HCT116 (cell line): ENCODE measurements at regions not wholly inside any gene's neighbourhood (a gene's known extent, or its start where the extent isn't known, plus 50 kb on each side); places are given as distances from the start of the nearest gene placed in this dataset.

ENCODE experiments used
- ATAC-seq: fragments of 200-7000 bp; cut with Tn5 transposase; 2 replicates; pipeline ENCODE4 v1.9.1; 2020; ENCODE audit warnings: mild to moderate bottlenecking, moderate library complexity
- BruUV-seq: library from RNA; stranded (reverse); fragments of 400-500 nt; replicated peaks from 2 replicates; lab custom pipeline; 2021; lab: Mats Ljungman, UMichigan
- CTCF ChIA-PET: fragments of 300-600 bp; sonication (Branson Sonifier 250); formaldehyde crosslinking; loops from one replicate; lab custom pipeline; 2021; ENCODE audit warnings: antibody characterized with exemption; lab: Charles Lee
- POLR2A ChIA-PET: fragments of 300-600, 350-600 bp; sonication (Branson Sonifier 250); formaldehyde crosslinking; loops from one replicate; lab custom pipeline; 2021; ENCODE audit warnings: antibody characterized with exemption; lab: Charles Lee
- RAD21 ChIA-PET, 2 experiments: fragments of 300-600 bp; sonication (Branson Sonifier 250); formaldehyde crosslinking; loops; one replicate each; lab custom pipeline; 2023; ENCODE audit warnings: low total read pairs in 2 of 2; ENCODE audit not compliant: uncharacterized antibody in 2 of 2, unreplicated experiment in 2 of 2, low non-redundant PET in 1 of 2; lab: Charles Lee
- DNase-seq: peaks from one replicate; pipeline ENCODE4 v3.0.0-alpha.2; 2010; ENCODE audit warnings: low read depth, low spot score
- H2AFZ ChIP-seq: fragments of 200-600 bp; shearing (Covaris generic), sonication (generic); 2 replicates; pipeline ENCODE4 v1.6.1; 2017; ENCODE audit warnings: low read depth, mixed run types, mixed read lengths, antibody characterized with exemption, low read length; ENCODE audit not compliant: poor library complexity, severe bottlenecking
- H3K27ac ChIP-seq: 2 replicates; pipeline ENCODE4 v1.5.1; 2012; ENCODE audit warnings: low read depth, low read length
- H3K27me3 ChIP-seq: fragments of 200-600 bp; sonication (generic); 2 replicates; pipeline ENCODE4 v1.6.1; 2016; ENCODE audit warnings: mixed run types, low read length, mixed read lengths; ENCODE audit not compliant: insufficient read depth
- H3K36me3 ChIP-seq, 2 experiments: fragments of 200-500 bp in 1 of 2; fragments of 200-600 bp in 1 of 2; sonication (Bioruptor generic) in 1 of 2; sonication (generic) in 1 of 2; 2 replicates each; pipeline versions ENCODE4 v1.5.1 to v1.6.1; 2014 to 2016; ENCODE audit warnings: low read length in 2 of 2, inconsistent platforms in 1 of 2, mixed read lengths in 1 of 2, mixed run types in 1 of 2; ENCODE audit not compliant: insufficient read depth in 2 of 2, control insufficient read depth in 1 of 2
- H3K4me1 ChIP-seq, 2 experiments: fragments of 200-600 bp in 1 of 2; sonication (generic) in 1 of 2; 2 replicates each; pipeline versions ENCODE4 v1.5.1 to v1.6.1; 2012 to 2017; ENCODE audit warnings: low read length in 2 of 2, inconsistent platforms in 1 of 2, mild to moderate bottlenecking in 1 of 2, mixed read lengths in 1 of 2, mixed run types in 1 of 2, moderate library complexity in 1 of 2; ENCODE audit not compliant: insufficient read depth in 2 of 2, control insufficient read depth in 1 of 2
- H3K4me2 ChIP-seq: fragments of 200-600 bp; sonication (generic); 2 replicates; pipeline ENCODE4 v1.6.1; 2017; ENCODE audit warnings: mixed run types, low read length, mixed read lengths
- H3K4me3 ChIP-seq, 2 experiments: fragments of 200-600 bp in 1 of 2; sonication (generic) in 1 of 2; replicated peaks in 1 of 2; 2 replicates each; pipeline ENCODE4 v1.5.1; 2011 to 2016; ENCODE audit warnings: low read length in 2 of 2, control low read depth in 1 of 2, low read depth in 1 of 2, mild to moderate bottlenecking in 1 of 2, mixed read lengths in 1 of 2, mixed run types in 1 of 2
- H3K79me2 ChIP-seq: fragments of 200-600 bp; sonication (generic); 2 replicates; pipeline ENCODE4 v1.6.1; 2017; ENCODE audit warnings: mild to moderate bottlenecking, mixed run types, low read length, moderate library complexity, mixed read lengths; ENCODE audit not compliant: insufficient read depth
- H3K9ac ChIP-seq: fragments of 200-600 bp; sonication (generic); 2 replicates; pipeline ENCODE4 v1.6.1; 2016; ENCODE audit warnings: low read length, mixed read lengths
- H3K9me2 ChIP-seq: fragments of 200-600 bp; sonication (generic), shearing (Covaris generic); 2 replicates; pipeline ENCODE4 v1.6.1; 2017; ENCODE audit warnings: mixed run types, mild to moderate bottlenecking, moderate library complexity; ENCODE audit not compliant: insufficient read depth
- H3K9me3 ChIP-seq, 2 experiments: fragments of 200-500 bp in 1 of 2; fragments of 200-600 bp in 1 of 2; sonication (Bioruptor generic) in 1 of 2; sonication (generic) in 1 of 2; 2 replicates each; pipeline ENCODE4 v1.6.1; 2014 to 2017; ENCODE audit warnings: low read length in 2 of 2, mixed read lengths in 2 of 2, inconsistent platforms in 1 of 2, low read depth in 1 of 2, mild to moderate bottlenecking in 1 of 2, mixed run types in 1 of 2, moderate library complexity in 1 of 2; ENCODE audit not compliant: control insufficient read depth in 1 of 2, insufficient read depth in 1 of 2
- H4K20me1 ChIP-seq: fragments of 200-600 bp; sonication (generic), shearing (Covaris generic); 2 replicates; pipeline ENCODE4 v1.6.1; 2017; ENCODE audit warnings: mixed run types, mild to moderate bottlenecking, moderate library complexity; ENCODE audit not compliant: insufficient read depth
- ATF3 ChIP-seq: IDR thresholded peaks from 2 replicates; pipeline ENCODE4 v1.6.1; 2012
- CBX3 ChIP-seq: IDR thresholded peaks from 2 replicates; pipeline ENCODE4 v1.6.1; 2012; ENCODE audit warnings: low read depth
- CTCF ChIP-seq, 3 experiments: fragments of 200-600 bp in 1 of 3; sonication (generic) in 1 of 3; IDR thresholded peaks in 2 of 3; conservative IDR thresholded peaks in 1 of 3; 2 replicates each; pipeline ENCODE4 v1.5.1; 2012 to 2017; ENCODE audit warnings: low read depth in 2 of 3, low read length in 2 of 3, antibody characterized with exemption in 1 of 3, borderline replicate concordance in 1 of 3, control low read depth in 1 of 3, mild to moderate bottlenecking in 1 of 3, mixed read lengths in 1 of 3, mixed run types in 1 of 3, moderate library complexity in 1 of 3; ENCODE audit not compliant: insufficient read depth in 1 of 3
- EGR1 ChIP-seq: IDR thresholded peaks from 2 replicates; pipeline ENCODE4 v1.6.1; 2012; ENCODE audit warnings: low read depth
- ELF1 ChIP-seq: IDR thresholded peaks from 2 replicates; pipeline ENCODE4 v1.6.1; 2012; ENCODE audit warnings: low read depth, borderline replicate concordance
- EZH2phosphoT487 ChIP-seq: fragments of 200-600 bp; IDR thresholded peaks from 2 replicates; pipeline ENCODE4 v1.6.1; 2018; ENCODE audit warnings: antibody characterized with exemption, borderline replicate concordance
- FOSL1 ChIP-seq: IDR thresholded peaks from 2 replicates; pipeline ENCODE4 v1.6.1; 2012; ENCODE audit warnings: low read depth
- JUND ChIP-seq: IDR thresholded peaks from 2 replicates; pipeline ENCODE4 v1.6.1; 2012
- MAX ChIP-seq: IDR thresholded peaks from 2 replicates; pipeline ENCODE4 v1.6.1; 2012
- POLR2AphosphoS5 ChIP-seq: IDR thresholded peaks from 2 replicates; pipeline ENCODE4 v1.6.1; 2011; ENCODE audit warnings: mild to moderate bottlenecking, low read depth, low read length, moderate library complexity
- RAD21 ChIP-seq: IDR thresholded peaks from 2 replicates; pipeline ENCODE4 v1.6.1; 2012; ENCODE audit warnings: low read depth, mild to moderate bottlenecking
- REST ChIP-seq: IDR thresholded peaks from 2 replicates; pipeline ENCODE4 v1.6.1; 2012; ENCODE audit warnings: low read depth
- SIN3A ChIP-seq: IDR thresholded peaks from 2 replicates; pipeline ENCODE4 v1.6.1; 2012; ENCODE audit warnings: low read depth
- SRF ChIP-seq: IDR thresholded peaks from 2 replicates; pipeline ENCODE4 v1.6.1; 2012; ENCODE audit warnings: low read depth
- ZFX ChIP-seq: fragments of 450-650 bp; IDR thresholded peaks from 2 replicates; pipeline ENCODE4 v1.6.1; 2017
- ZNF274 ChIP-seq: fragments of 200-500 bp; sonication (Bioruptor generic); IDR thresholded peaks from 2 replicates; pipeline ENCODE4 v1.6.1; 2014; ENCODE audit warnings: mild to moderate bottlenecking, low read depth, low read length, inconsistent platforms
- intact Hi-C: fragments of 100-400 bp; cut with micrococcal nuclease; formaldehyde crosslinking; loops from 2 replicates; pipeline ENCODE4 v1.10.0; 2022

- TF ChIP-seq EZH2phosphoT487 (no peak), RAD21 (no peak)
Observed at GRCh38 chr20:12702312-12702711, 306.5 kb upstream of the SPTLC3 start (continued).

- no peak for ATAC-seq
- no peak for TF ChIP-seq ELF1
- TF ChIP-seq ATF3 = no peak
- no peak for TF ChIP-seq RAD21
- no peak for TF ChIP-seq REST
- no peak for TF ChIP-seq ZFX
- TF ChIP-seq MAX = no peak
- no peak for TF ChIP-seq JUND
- TF ChIP-seq SIN3A = no peak
- no peak for TF ChIP-seq POLR2AphosphoS5
- TF ChIP-seq EGR1 = no peak
- no peak for TF ChIP-seq CTCF (IDR thresholded peaks at IDR 0.05 in 2 of 3, conservative IDR thresholded peaks at IDR 0.05 in 1 of 3; ENCODE audit: borderline replicate concordance in 1 of 3, insufficient read depth in 1 of 3, low read depth in 2 of 3, low read length in 2 of 3)
- TF ChIP-seq FOSL1 = no peak
- no peak for TF ChIP-seq SRF
- TF ChIP-seq ZNF274 = no peak
- TF ChIP-seq EZH2phosphoT487 = no peak
- TF ChIP-seq CBX3 = no peak
- H4K20me1 ChIP-seq = no peaks in the 10 kb centered on the region
- ChIA-PET CTCF (no interaction called here), RAD21 (no interaction called here), POLR2A (no interaction called here)
- no peak overlapping the region for H3K4me3 ChIP-seq
- no peak overlapping the region for H3K4me2 ChIP-seq
- BruUV-seq = no TSS peak
- H3K79me2 ChIP-seq = no peaks in the 10 kb centered on the region
- no peaks in the 10 kb centered on the region for H3K4me1 ChIP-seq
- no peaks in the 10 kb centered on the region for H3K9me2 ChIP-seq
- no peak overlapping the region for H3K9ac ChIP-seq
- no peaks in the 10 kb centered on the region for H3K27me3 ChIP-seq
- H3K36me3 ChIP-seq = no peaks in the 10 kb centered on the region
- no peak overlapping the region for H3K27ac ChIP-seq
- no peak for DNase-seq
- intact Hi-C loops = no loop called here
- no peak overlapping the region for H2AFZ ChIP-seq
- peaks cover 6 to 31% of the 10 kb centered on the region in 2 experiments; a peak in 3 of 4 replicates for H3K9me3 ChIP-seq
Observed at GRCh38 chr20:12715371-12715770, 293.4 kb upstream of the SPTLC3 start.
